ENCODE measurements at regions not wholly inside any gene's neighbourhood (a gene's known extent, or its start where the extent isn't known, plus 50 kb on each side); places are given as distances from the start of the nearest gene placed in this dataset.

DNA sequence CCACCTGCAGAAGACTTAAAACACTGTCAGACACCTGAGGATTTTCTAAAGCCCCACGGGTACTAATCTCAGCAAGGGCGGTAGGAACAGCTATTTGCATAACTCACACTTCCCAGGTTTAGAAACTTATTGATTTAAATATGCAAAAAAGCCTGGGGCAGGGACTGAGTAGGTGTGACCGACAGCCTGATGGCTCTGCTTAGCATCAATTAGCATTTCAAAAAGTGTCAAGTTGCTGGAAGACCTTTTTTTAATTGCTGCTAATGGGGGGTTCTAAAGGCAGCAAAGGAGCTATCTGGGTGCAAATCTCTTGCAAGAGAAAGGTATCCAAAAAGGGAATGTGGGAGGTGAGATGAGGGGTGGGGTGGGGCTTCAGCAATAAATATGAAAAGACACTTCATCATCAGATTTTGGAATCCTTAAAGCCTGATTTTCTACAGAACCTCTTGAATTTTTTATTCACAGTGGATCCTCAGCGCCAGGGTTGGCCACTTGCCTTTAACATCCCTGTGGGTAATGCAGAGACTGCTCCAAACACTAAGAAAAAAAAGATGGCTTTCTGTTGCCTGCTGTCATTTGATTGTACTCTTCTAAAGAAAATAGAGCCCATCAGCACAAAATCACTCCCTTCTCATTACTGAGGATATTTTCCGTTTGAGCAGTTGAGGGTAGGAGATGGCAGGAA, 121.1 kb upstream of the RMP24 start (continued):
- TF ChIP-seq JUND (IDR thresholded peaks at IDR 0.05; ENCODE audit: low read length) (no peak), NRF1 (IDR thresholded peaks at IDR 0.05; ENCODE audit: low read depth, low read length) (no peak), SP2 (IDR thresholded peaks at IDR 0.05; ENCODE audit: low read length) (no peak), RBBP5 (IDR thresholded peaks at IDR 0.05; ENCODE audit: borderline replicate concordance, low read depth, low read length) (no peak), E2F6 (IDR thresholded peaks at IDR 0.05) (no peak), POU5F1 (IDR thresholded peaks at IDR 0.05; ENCODE audit: low read depth, low read length) (peak; percentile 92), ATF3 (IDR thresholded peaks at IDR 0.05; ENCODE audit: insufficient read depth, low read depth, low read length) (no peak), TAF7 (optimal IDR thresholded peaks at IDR 0.05; ENCODE audit: borderline replicate concordance, low read depth, low read length) (no peak), POLR2AphosphoS5 (IDR thresholded peaks at IDR 0.05; ENCODE audit: low read depth, low read length) (no peak), CREB1 (IDR thresholded peaks at IDR 0.05) (no peak), SIRT6 (IDR thresholded peaks at IDR 0.05; ENCODE audit: low read length) (no peak), BACH1 (IDR thresholded peaks at IDR 0.05; ENCODE audit: low read length) (no peak), SUZ12 (IDR thresholded peaks at IDR 0.05; ENCODE audit: low read length) (no peak), FOSL1 (IDR thresholded peaks at IDR 0.05; ENCODE audit: insufficient read depth, low read depth, low read length) (no peak)
